GM23248 (cell line): ENCODE measurements at regions not wholly inside any gene's neighbourhood (a gene's known extent, or its start where the extent isn't known, plus 50 kb on each side); places are given as distances from the start of the nearest gene placed in this dataset.

Experiments
- EZH2 ChIP-seq: fragments of 200-600 bp; sonication (generic); IDR thresholded peaks from 2 replicates; pipeline ENCODE4 v1.6.1; 2018; ENCODE audit warnings: antibody characterized with exemption, mild to moderate bottlenecking; ENCODE audit not compliant: insufficient read depth, poor library complexity, severe bottlenecking
- EZH2phosphoT487 ChIP-seq: fragments of 200-600 bp; sonication (generic); IDR thresholded peaks from 2 replicates; pipeline ENCODE4 v1.6.1; 2018; ENCODE audit warnings: antibody characterized with exemption, moderate library complexity, mild to moderate bottlenecking, low read depth; ENCODE audit not compliant: insufficient read depth

DNA sequence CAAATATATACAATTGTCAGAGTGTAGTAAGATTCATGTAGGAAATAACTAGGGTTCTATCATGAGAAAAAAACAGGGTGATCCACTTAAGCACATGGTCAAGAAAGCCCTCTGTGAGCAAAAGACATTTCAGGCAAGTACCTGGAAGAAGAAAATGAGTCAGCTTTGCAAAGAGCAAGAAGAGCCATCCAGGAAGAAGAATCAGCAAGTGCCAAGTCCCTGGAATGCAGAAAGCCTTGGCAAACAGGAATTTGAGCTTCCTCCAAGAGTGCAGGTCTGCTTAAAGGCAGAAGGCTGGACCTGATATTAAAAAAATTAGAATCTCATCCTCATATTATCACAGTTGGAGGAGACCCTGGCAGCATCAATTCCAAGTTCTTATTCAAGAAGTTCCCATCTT lies 188.5 kb upstream of the CELF4 start:
- no peak for TF ChIP-seq EZH2
- no peak for TF ChIP-seq EZH2phosphoT487
